ENCODE measurements at regions not wholly inside any gene's neighbourhood (a gene's known extent, or its start where the extent isn't known, plus 50 kb on each side); places are given as distances from the start of the nearest gene placed in this dataset.

DNA sequence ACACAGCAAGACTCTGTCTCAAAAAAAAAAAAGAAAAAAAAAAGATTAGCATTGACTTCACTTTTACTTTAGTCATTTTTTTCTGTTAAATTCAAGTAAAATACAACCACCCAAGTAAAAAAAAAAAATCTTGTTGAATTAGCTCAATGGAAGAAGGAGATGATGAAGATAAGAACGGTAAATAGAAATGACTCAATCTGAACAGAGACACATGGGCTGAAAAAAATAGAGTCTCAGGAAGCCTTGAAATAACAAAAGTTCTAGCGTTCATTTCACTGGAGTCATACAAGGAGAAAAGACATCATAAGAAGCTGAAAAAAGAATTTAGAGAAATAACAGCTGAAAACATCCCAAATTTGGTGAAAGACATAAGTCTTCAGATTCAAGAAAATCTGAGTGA lies 75.5 kb downstream of the CASP3 start:
- TF ChIP-seq EZH2 (IDR thresholded peaks at IDR 0.05; ENCODE audit: low read length, unreplicated experiment) (no peak), EZH2phosphoT487 (IDR thresholded peaks at IDR 0.05; ENCODE audit: borderline replicate concordance, low read length) (no peak)
- TF ChIP-seq, protein P1, sequence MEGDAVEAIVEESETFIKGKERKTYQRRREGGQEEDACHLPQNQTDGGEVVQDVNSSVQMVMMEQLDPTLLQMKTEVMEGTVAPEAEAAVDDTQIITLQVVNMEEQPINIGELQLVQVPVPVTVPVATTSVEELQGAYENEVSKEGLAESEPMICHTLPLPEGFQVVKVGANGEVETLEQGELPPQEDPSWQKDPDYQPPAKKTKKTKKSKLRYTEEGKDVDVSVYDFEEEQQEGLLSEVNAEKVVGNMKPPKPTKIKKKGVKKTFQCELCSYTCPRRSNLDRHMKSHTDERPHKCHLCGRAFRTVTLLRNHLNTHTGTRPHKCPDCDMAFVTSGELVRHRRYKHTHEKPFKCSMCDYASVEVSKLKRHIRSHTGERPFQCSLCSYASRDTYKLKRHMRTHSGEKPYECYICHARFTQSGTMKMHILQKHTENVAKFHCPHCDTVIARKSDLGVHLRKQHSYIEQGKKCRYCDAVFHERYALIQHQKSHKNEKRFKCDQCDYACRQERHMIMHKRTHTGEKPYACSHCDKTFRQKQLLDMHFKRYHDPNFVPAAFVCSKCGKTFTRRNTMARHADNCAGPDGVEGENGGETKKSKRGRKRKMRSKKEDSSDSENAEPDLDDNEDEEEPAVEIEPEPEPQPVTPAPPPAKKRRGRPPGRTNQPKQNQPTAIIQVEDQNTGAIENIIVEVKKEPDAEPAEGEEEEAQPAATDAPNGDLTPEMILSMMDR (conservative IDR thresholded peaks at IDR 0.05; ENCODE audit: low read depth, low read length), result no peak
